ENCODE measurements at regions not wholly inside any gene's neighbourhood (a gene's known extent, or its start where the extent isn't known, plus 50 kb on each side); places are given as distances from the start of the nearest gene placed in this dataset.

GRCh38 chr18:45467293-45467692 lies 148.0 kb upstream of the SLC14A2 start:
- Histone ChIP-seq H3K27me3 (no peaks in the 10 kb centered on the region), H3K4me1 (no peaks in the 10 kb centered on the region), H3K27ac (no peak overlapping the region), H3K4me3 (no peak overlapping the region), H3K36me3 (no peaks in the 10 kb centered on the region), H3K9me3 (no peaks in the 10 kb centered on the region)
- DNase-seq: no peak
- TF ChIP-seq CTCF (IDR thresholded peaks at IDR 0.05): no peak
- intact Hi-C loops (cut with DNase I): no loop called here
- no peak for ATAC-seq

- no peaks in the 10 kb centered on the region for H3K36me3 ChIP-seq
- intact Hi-C loops (cut with DNase I): no loop called here
- H3K4me3 ChIP-seq: no peak overlapping the region
- DNase-seq: no peak
- no peak overlapping the region for H3K27ac ChIP-seq
- no peaks in the 10 kb centered on the region for H3K9me3 ChIP-seq
- H3K27me3 ChIP-seq: no peaks in the 10 kb centered on the region
- H3K4me1 ChIP-seq: no peaks in the 10 kb centered on the region
- no peak for TF ChIP-seq CTCF (IDR thresholded peaks at IDR 0.05)
- ATAC-seq: no peak
Observed at GRCh38 chr18:45467945-45468344, 147.3 kb upstream of the SLC14A2 start.

- Histone ChIP-seq H3K27me3 (no peaks in the 10 kb centered on the region), H3K4me3 (no peak overlapping the region), H3K9me3 (no peaks in the 10 kb centered on the region), H3K4me1 (no peaks in the 10 kb centered on the region), H3K27ac (no peak overlapping the region), H3K36me3 (no peaks in the 10 kb centered on the region)
- ATAC-seq (no peak), DNase-seq (no peak)
- intact Hi-C loops (cut with DNase I): no loop called here
- no peak for TF ChIP-seq CTCF (IDR thresholded peaks at IDR 0.05)
Observed at GRCh38 chr18:45478889-45479288, 136.4 kb upstream of the SLC14A2 start.

- H3K4me1 ChIP-seq: no peaks in the 10 kb centered on the region
- TF ChIP-seq CTCF (IDR thresholded peaks at IDR 0.05): no peak
- H3K27ac ChIP-seq: no peak overlapping the region
- ATAC-seq: no peak
- no peaks in the 10 kb centered on the region for H3K9me3 ChIP-seq
- H3K27me3 ChIP-seq: no peaks in the 10 kb centered on the region
- intact Hi-C loops (cut with DNase I): no loop called here
- H3K4me3 ChIP-seq: no peak overlapping the region
- H3K36me3 ChIP-seq: no peaks in the 10 kb centered on the region
- DNase-seq: no peak
Observed at GRCh38 chr18:45480219-45481015, 134.9 kb upstream of the SLC14A2 start.

- Histone ChIP-seq H3K27ac (no peak overlapping the region), H3K27me3 (no peaks in the 10 kb centered on the region), H3K9me3 (no peaks in the 10 kb centered on the region), H3K36me3 (no peaks in the 10 kb centered on the region), H3K4me3 (no peak overlapping the region), H3K4me1 (no peaks in the 10 kb centered on the region)
- TF ChIP-seq CTCF (IDR thresholded peaks at IDR 0.05): no peak
- ATAC-seq (no peak), DNase-seq (no peak)
- intact Hi-C loops (cut with DNase I): no loop called here
Observed at GRCh38 chr18:45481821-45482220, 133.5 kb upstream of the SLC14A2 start.
